IMR-90 (cell line): ENCODE measurements at regions not wholly inside any gene's neighbourhood (a gene's known extent, or its start where the extent isn't known, plus 50 kb on each side); places are given as distances from the start of the nearest gene placed in this dataset.

Experiments
- ATAC-seq: fragments of 200-7000 bp; cut with Tn5 transposase; 2 replicates; pipeline ENCODE4 v1.9.1; 2020; ENCODE audit warnings: low read depth, mild to moderate bottlenecking, moderate library complexity
- BruUV-seq: library from RNA; stranded (reverse); fragments of 400-500 nt; replicated peaks from 2 replicates; lab custom pipeline; 2021; lab: Mats Ljungman, UMichigan
- CTCF ChIA-PET: fragments of 300-600 bp; formaldehyde crosslinking; extraction: SDS; loops from one replicate; lab custom pipeline; 2021; ENCODE audit warnings: antibody characterized with exemption; lab: Yijun Ruan, JAX
- POLR2A ChIA-PET: fragments of 300-600 bp; sonication (Branson Sonifier 250); formaldehyde crosslinking; loops from one replicate; lab custom pipeline; 2022; ENCODE audit warnings: antibody characterized with exemption; ENCODE audit not compliant: unreplicated experiment; lab: Charles Lee
- DNase-seq: peaks from one replicate; pipeline ENCODE4 v3.0.0; 2013
- H2AFZ ChIP-seq: replicated peaks from 2 replicates; pipeline ENCODE3; 2013; ENCODE audit warnings: low read length, mild to moderate bottlenecking; ENCODE audit not compliant: poor library complexity
- H2AK5ac ChIP-seq: 2 replicates; pipeline ENCODE4 v1.6.1; 2013; ENCODE audit warnings: low read depth, low read length, inconsistent platforms
- H2AK9ac ChIP-seq: replicated peaks from 2 replicates; pipeline ENCODE3; 2013; ENCODE audit warnings: mild to moderate bottlenecking, low read depth, low read length, moderate library complexity; ENCODE audit not compliant: poor library complexity
- H2BK120ac ChIP-seq: 2 replicates; pipeline ENCODE4 v1.6.1; 2013; ENCODE audit warnings: low read depth, low read length, inconsistent platforms
- H2BK15ac ChIP-seq: 3 replicates; pipeline ENCODE4 v1.6.1; 2013; ENCODE audit warnings: low read depth, low read length, inconsistent platforms
- H2BK20ac ChIP-seq: 2 replicates; pipeline ENCODE4 v1.6.1; 2013; ENCODE audit warnings: low read depth, mild to moderate bottlenecking, inconsistent platforms, low read length, moderate library complexity
- H2BK5ac ChIP-seq: 2 replicates; pipeline ENCODE4 v1.6.1; 2013; ENCODE audit warnings: mild to moderate bottlenecking, low read depth, low read length, inconsistent platforms; ENCODE audit not compliant: poor library complexity, severe bottlenecking
- H3K14ac ChIP-seq: replicated peaks from 2 replicates; pipeline ENCODE4 v1.6.1; 2013; ENCODE audit warnings: low read depth, low read length, inconsistent platforms
- H3K18ac ChIP-seq: 2 replicates; pipeline ENCODE4 v1.6.1; 2013; ENCODE audit warnings: low read depth, low read length, control low read depth
- H3K23ac ChIP-seq: 2 replicates; pipeline ENCODE4 v1.6.1; 2013; ENCODE audit warnings: low read depth, low read length, inconsistent platforms
- H3K27ac ChIP-seq: 2 replicates; pipeline ENCODE4 v1.5.1; 2013; ENCODE audit warnings: mild to moderate bottlenecking, control low read depth, low read length; ENCODE audit not compliant: insufficient read depth
- H3K27me3 ChIP-seq: 2 replicates; pipeline ENCODE4 v1.6.1; 2013; ENCODE audit warnings: low read length; ENCODE audit not compliant: control insufficient read depth, insufficient read depth
- H3K36me3 ChIP-seq: 2 replicates; pipeline ENCODE4 v1.6.1; 2013; ENCODE audit warnings: low read length, mixed read lengths; ENCODE audit not compliant: control insufficient read depth, insufficient read depth
- H3K4ac ChIP-seq: 2 replicates; pipeline ENCODE4 v1.6.1; 2013; ENCODE audit warnings: low read depth, low read length, inconsistent platforms
- H3K4me1 ChIP-seq: 2 replicates; pipeline ENCODE4 v1.6.1; 2013; ENCODE audit warnings: low read length, mixed read lengths; ENCODE audit not compliant: control insufficient read depth, insufficient read depth
- H3K4me2 ChIP-seq: 2 replicates; pipeline ENCODE4 v1.6.1; 2013; ENCODE audit warnings: low read depth, mild to moderate bottlenecking, control low read depth, low read length, moderate library complexity
- H3K4me3 ChIP-seq: 2 replicates; pipeline ENCODE4 v1.5.1; 2013; ENCODE audit warnings: low read depth, mild to moderate bottlenecking, control low read depth, low read length, moderate library complexity; ENCODE audit not compliant: insufficient read depth
- H3K56ac ChIP-seq: 2 replicates; pipeline ENCODE4 v1.6.1; 2013; ENCODE audit warnings: low read length, inconsistent platforms; ENCODE audit not compliant: insufficient read depth; ENCODE audit errors: extremely low read depth
- H3K79me1 ChIP-seq, 2 experiments: 2 replicates each; pipeline ENCODE4 v1.6.1; 2013; ENCODE audit warnings: low read length in 2 of 2, inconsistent platforms in 1 of 2, low read depth in 1 of 2
- H3K9ac ChIP-seq: 2 replicates; pipeline ENCODE4 v1.6.1; 2013; ENCODE audit warnings: low read depth, low read length, control low read depth
- H3K9me1 ChIP-seq: 2 replicates; pipeline ENCODE4 v1.6.1; 2013; ENCODE audit warnings: low read length, inconsistent platforms; ENCODE audit not compliant: insufficient read depth
- H3K9me3 ChIP-seq: 2 replicates; pipeline ENCODE4 v1.6.1; 2013; ENCODE audit warnings: low read length; ENCODE audit not compliant: control insufficient read depth, insufficient read depth
- H4K20me1 ChIP-seq: 2 replicates; pipeline ENCODE4 v1.6.1; 2013; ENCODE audit warnings: low read length, inconsistent platforms; ENCODE audit not compliant: insufficient read depth
- H4K5ac ChIP-seq: 2 replicates; pipeline ENCODE4 v1.6.1; 2013; ENCODE audit warnings: mild to moderate bottlenecking, low read depth, low read length, control low read depth
- H4K8ac ChIP-seq, 2 experiments: 2 replicates each; pipeline ENCODE4 v1.6.1; 2013; ENCODE audit warnings: low read depth in 2 of 2, low read length in 2 of 2, control low read depth in 1 of 2, inconsistent platforms in 1 of 2
- H4K91ac ChIP-seq: 2 replicates; pipeline ENCODE4 v1.6.1; 2013; ENCODE audit warnings: low read depth, low read length, inconsistent platforms; ENCODE audit not compliant: insufficient read depth
- BHLHE40 ChIP-seq: fragments of 150-350 bp; IDR thresholded peaks from 2 replicates; pipeline ENCODE4 v1.6.1; 2016; ENCODE audit warnings: mild to moderate bottlenecking, low read depth, low read length
- CEBPB ChIP-seq: IDR thresholded peaks from 2 replicates; pipeline ENCODE4 v1.6.1; 2012; ENCODE audit warnings: low read depth, low read length, improper control_type of control experiment
- CHD1 ChIP-seq: IDR thresholded peaks from 2 replicates; pipeline ENCODE4 v1.6.1; 2012; ENCODE audit warnings: low read depth, low read length, improper control_type of control experiment
- FOS ChIP-seq: fragments of 150-350 bp; IDR thresholded peaks from 2 replicates; pipeline ENCODE4 v1.6.1; 2016; ENCODE audit warnings: low read depth, low read length
- MAFK ChIP-seq: IDR thresholded peaks from 2 replicates; pipeline ENCODE4 v1.6.1; 2012; ENCODE audit warnings: low read depth, low read length, improper control_type of control experiment
- MAZ ChIP-seq: IDR thresholded peaks from 2 replicates; pipeline ENCODE4 v1.6.1; 2012; ENCODE audit warnings: low read depth, mild to moderate bottlenecking, low read length, improper control_type of control experiment, moderate library complexity, borderline replicate concordance
- MXI1 ChIP-seq: IDR thresholded peaks from 2 replicates; pipeline ENCODE4 v1.6.1; 2012; ENCODE audit warnings: low read depth, mild to moderate bottlenecking, low read length, moderate library complexity, borderline replicate concordance
- NFE2L2 ChIP-seq: fragments of 150-350 bp; IDR thresholded peaks from 2 replicates; pipeline ENCODE4 v1.6.1; 2016; ENCODE audit warnings: low read depth, mild to moderate bottlenecking, low read length
- POLR2A ChIP-seq: IDR thresholded peaks from 2 replicates; pipeline ENCODE4 v1.6.1; 2012; ENCODE audit warnings: mild to moderate bottlenecking, low read depth, low read length
- RAD21 ChIP-seq: IDR thresholded peaks from 2 replicates; pipeline ENCODE4 v1.6.1; 2012; ENCODE audit warnings: low read length, improper control_type of control experiment
- RCOR1 ChIP-seq: IDR thresholded peaks from 2 replicates; pipeline ENCODE4 v1.6.1; 2012; ENCODE audit warnings: mild to moderate bottlenecking, low read length, improper control_type of control experiment; ENCODE audit not compliant: insufficient replicate concordance
- RFX5 ChIP-seq: IDR thresholded peaks from 2 replicates; pipeline ENCODE4 v1.8.0; 2012; ENCODE audit warnings: low read depth, mild to moderate bottlenecking, low read length, moderate library complexity
- SMC3 ChIP-seq: fragments of 150-350 bp; IDR thresholded peaks from 2 replicates; pipeline ENCODE4 v1.6.1; 2016; ENCODE audit warnings: low read depth, mild to moderate bottlenecking, antibody characterized with exemption, low read length, moderate library complexity
- WGBS, 2 experiments: methylation state at CpG; one replicate each; pipeline versions ENCODE4 v1.1.5 to v1.1.7; 2013; ENCODE audit warnings: missing lambda C conversion rate in 2 of 2; ENCODE audit not compliant: insufficient read length in 1 of 2; ENCODE audit errors: extremely low coverage in 2 of 2; 5-methylcytosine and 5-hydroxymethylcytosine counted together
- dilution Hi-C: fragments of 300-500 bp; cut with HindIII; formaldehyde crosslinking; loops from one replicate; pipeline ENCODE4 v1.14.3; 2018; ENCODE audit warnings: low sequenced_read_pairs; ENCODE audit not compliant: unreplicated experiment
- in situ Hi-C: fragments of 300-500 bp; cut with MboI; formaldehyde crosslinking; loops from 3 replicates; pipeline ENCODE4 v1.14.3; 2019; ENCODE audit warnings: low sequenced_read_pairs, inconsistent platforms, mixed read lengths
- intact Hi-C: fragments of 100-400 bp; cut with micrococcal nuclease; formaldehyde crosslinking; loops from 2 replicates; pipeline ENCODE4 v1.10.0; 2022
- TF ChIP-seq, protein P1 (sequence below): fragments of 150-350 bp; IDR thresholded peaks from 2 replicates; pipeline ENCODE4 v1.6.1; 2016; ENCODE audit warnings: low read depth, mild to moderate bottlenecking, low read length, moderate library complexity, borderline replicate concordance
- TF ChIP-seq, protein P2 (sequence below): conservative IDR thresholded peaks from 2 replicates; pipeline ENCODE4 v1.5.1; 2012; ENCODE audit warnings: mild to moderate bottlenecking, low read depth, low read length, improper control_type of control experiment
- TF ChIP-seq, protein P3 (sequence below): fragments of 150-350 bp; IDR thresholded peaks from 2 replicates; pipeline ENCODE4 v1.6.1; 2017; ENCODE audit warnings: mild to moderate bottlenecking, antibody characterized with exemption, low read length, low read depth

DNA sequence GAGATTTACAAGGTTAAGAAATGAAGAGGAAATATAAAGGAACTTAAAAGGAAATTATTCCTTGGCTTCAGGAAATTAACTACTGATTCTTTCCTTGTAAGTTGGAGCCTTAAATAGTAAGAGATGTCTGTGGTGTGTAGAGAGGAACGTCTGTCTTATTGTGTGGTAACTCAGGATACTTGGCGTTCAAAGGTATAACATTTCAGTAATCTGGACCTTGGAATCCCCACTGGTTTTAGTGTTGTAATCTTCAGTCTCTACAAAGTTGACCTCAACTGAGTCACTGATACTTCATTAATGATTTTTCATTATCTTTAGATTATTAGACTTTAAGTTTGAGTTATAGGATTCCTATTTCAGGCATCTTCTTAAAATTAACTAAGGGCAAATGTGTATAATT is 79.1 kb upstream of the LSM6 start:
- no CpG with 5 or more reads among the region's 2 CpGs for WGBS, 2 experiments
- H3K36me3 ChIP-seq = no peaks in the 10 kb centered on the region
- no TSS peak for BruUV-seq
- no peak overlapping the region for H4K8ac ChIP-seq
- H3K56ac ChIP-seq = no peak overlapping the region
- no peak overlapping the region for H2BK15ac ChIP-seq
- dilution Hi-C loops = no loop called here
- in situ Hi-C loops = no loop called here
- H4K91ac ChIP-seq = no peak overlapping the region
- no peak overlapping the region for H3K4me2 ChIP-seq
- H3K14ac ChIP-seq = no peak overlapping the region
- no peak for DNase-seq
- no peak overlapping the region for H3K18ac ChIP-seq
- H2BK20ac ChIP-seq = no peak overlapping the region
- no peak overlapping the region for H2AK9ac ChIP-seq
- H4K5ac ChIP-seq = no peak overlapping the region
- no peak overlapping the region for H2BK120ac ChIP-seq
- H3K4ac ChIP-seq = no peak overlapping the region
- no peak for ATAC-seq
- ChIA-PET POLR2A (no interaction called here), CTCF (no interaction called here)
- H2AFZ ChIP-seq = no peak overlapping the region
- no peak overlapping the region for H3K9ac ChIP-seq
- H3K4me1 ChIP-seq = no peaks in the 10 kb centered on the region
- H3K9me3 ChIP-seq = no peaks in the 10 kb centered on the region
- H4K20me1 ChIP-seq = no peaks in the 10 kb centered on the region
- H3K79me1 ChIP-seq = no peaks in the 10 kb centered on the region
- H2AK5ac ChIP-seq = no peak overlapping the region
- intact Hi-C loops = no loop called here
- H3K27me3 ChIP-seq = peaks cover 6% of the 10 kb centered on the region
- H3K4me3 ChIP-seq = no peak overlapping the region
- no peak overlapping the region for H3K23ac ChIP-seq
- no peak for TF ChIP-seq CHD1
- TF ChIP-seq MAFK = no peak
- TF ChIP-seq FOS = no peak
- no peak for TF ChIP-seq POLR2A
- TF ChIP-seq, protein P1, sequence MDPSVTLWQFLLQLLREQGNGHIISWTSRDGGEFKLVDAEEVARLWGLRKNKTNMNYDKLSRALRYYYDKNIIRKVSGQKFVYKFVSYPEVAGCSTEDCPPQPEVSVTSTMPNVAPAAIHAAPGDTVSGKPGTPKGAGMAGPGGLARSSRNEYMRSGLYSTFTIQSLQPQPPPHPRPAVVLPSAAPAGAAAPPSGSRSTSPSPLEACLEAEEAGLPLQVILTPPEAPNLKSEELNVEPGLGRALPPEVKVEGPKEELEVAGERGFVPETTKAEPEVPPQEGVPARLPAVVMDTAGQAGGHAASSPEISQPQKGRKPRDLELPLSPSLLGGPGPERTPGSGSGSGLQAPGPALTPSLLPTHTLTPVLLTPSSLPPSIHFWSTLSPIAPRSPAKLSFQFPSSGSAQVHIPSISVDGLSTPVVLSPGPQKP = no peak
- TF ChIP-seq, protein P2, sequence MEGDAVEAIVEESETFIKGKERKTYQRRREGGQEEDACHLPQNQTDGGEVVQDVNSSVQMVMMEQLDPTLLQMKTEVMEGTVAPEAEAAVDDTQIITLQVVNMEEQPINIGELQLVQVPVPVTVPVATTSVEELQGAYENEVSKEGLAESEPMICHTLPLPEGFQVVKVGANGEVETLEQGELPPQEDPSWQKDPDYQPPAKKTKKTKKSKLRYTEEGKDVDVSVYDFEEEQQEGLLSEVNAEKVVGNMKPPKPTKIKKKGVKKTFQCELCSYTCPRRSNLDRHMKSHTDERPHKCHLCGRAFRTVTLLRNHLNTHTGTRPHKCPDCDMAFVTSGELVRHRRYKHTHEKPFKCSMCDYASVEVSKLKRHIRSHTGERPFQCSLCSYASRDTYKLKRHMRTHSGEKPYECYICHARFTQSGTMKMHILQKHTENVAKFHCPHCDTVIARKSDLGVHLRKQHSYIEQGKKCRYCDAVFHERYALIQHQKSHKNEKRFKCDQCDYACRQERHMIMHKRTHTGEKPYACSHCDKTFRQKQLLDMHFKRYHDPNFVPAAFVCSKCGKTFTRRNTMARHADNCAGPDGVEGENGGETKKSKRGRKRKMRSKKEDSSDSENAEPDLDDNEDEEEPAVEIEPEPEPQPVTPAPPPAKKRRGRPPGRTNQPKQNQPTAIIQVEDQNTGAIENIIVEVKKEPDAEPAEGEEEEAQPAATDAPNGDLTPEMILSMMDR = no peak
- no peak for TF ChIP-seq RAD21
- no peak for TF ChIP-seq NFE2L2
- no peak for TF ChIP-seq RCOR1
- no peak for TF ChIP-seq CEBPB
- TF ChIP-seq RFX5 = no peak
- TF ChIP-seq MAZ = no peak
- TF ChIP-seq SMC3 = no peak
- no peak for TF ChIP-seq MXI1
- no peak for TF ChIP-seq BHLHE40
- TF ChIP-seq, protein P3, sequence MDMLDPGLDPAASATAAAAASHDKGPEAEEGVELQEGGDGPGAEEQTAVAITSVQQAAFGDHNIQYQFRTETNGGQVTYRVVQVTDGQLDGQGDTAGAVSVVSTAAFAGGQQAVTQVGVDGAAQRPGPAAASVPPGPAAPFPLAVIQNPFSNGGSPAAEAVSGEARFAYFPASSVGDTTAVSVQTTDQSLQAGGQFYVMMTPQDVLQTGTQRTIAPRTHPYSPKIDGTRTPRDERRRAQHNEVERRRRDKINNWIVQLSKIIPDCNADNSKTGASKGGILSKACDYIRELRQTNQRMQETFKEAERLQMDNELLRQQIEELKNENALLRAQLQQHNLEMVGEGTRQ = no peak
- no peak overlapping the region for H2BK5ac ChIP-seq
- no peaks in the 10 kb centered on the region for H3K9me1 ChIP-seq
- H3K27ac ChIP-seq = no peak overlapping the region
